Natural killer cell (primary cell): ENCODE measurements at regions not wholly inside any gene's neighbourhood (a gene's known extent, or its start where the extent isn't known, plus 50 kb on each side); places are given as distances from the start of the nearest gene placed in this dataset.
A peak's percentile ranks its signal among the peaks of the same experiment; 100 is the strongest.

Source experiments
- ATAC-seq, 3 donors: fragments of 150-1000 bp in 2 of 3; fragments of 200-7000 bp in 1 of 3; cut with Tn5 transposase; 1 replicate in 1 of 3; 2 replicates in 2 of 3; pipeline ENCODE4 v1.10.0; 2021; ENCODE audit warnings: mild to moderate bottlenecking in 2 of 3, moderate library complexity in 2 of 3
- DNase-seq, 2 donors: peaks; one replicate each; pipeline versions ENCODE4 v3.0.0 to v3.0.0-alpha.2; 2013 to 2021; ENCODE audit warnings: mixed read lengths in 1 of 2
- H3K27ac ChIP-seq: one replicate; pipeline ENCODE4 v1.5.1; 2013; ENCODE audit warnings: mild to moderate bottlenecking, low read length
- H3K27me3 ChIP-seq: one replicate; pipeline ENCODE4 v1.6.1; 2013; ENCODE audit warnings: low read length; ENCODE audit not compliant: control insufficient read depth, insufficient read depth
- H3K36me3 ChIP-seq: one replicate; pipeline ENCODE4 v1.6.1; 2013; ENCODE audit warnings: low read length; ENCODE audit not compliant: control insufficient read depth, insufficient read depth
- H3K4me1 ChIP-seq: one replicate; pipeline ENCODE4 v1.6.1; 2013; ENCODE audit warnings: low read length; ENCODE audit not compliant: control insufficient read depth, insufficient read depth
- H3K4me3 ChIP-seq: one replicate; pipeline ENCODE4 v1.5.1; 2013; ENCODE audit warnings: low read length
- H3K9me3 ChIP-seq: one replicate; pipeline ENCODE4 v1.6.1; 2013; ENCODE audit warnings: low read length; ENCODE audit not compliant: control insufficient read depth, insufficient read depth
- H3K27ac Mint-ChIP-seq, 2 donors: one replicate each; pipeline ENCODE4 v1.8.0; 2022; ENCODE audit warnings: mild to moderate bottlenecking in 2 of 2, mixed read lengths in 2 of 2, moderate library complexity in 1 of 2
- H3K27me3 Mint-ChIP-seq, 2 donors: one replicate each; pipeline ENCODE4 v1.8.0; 2022; ENCODE audit warnings: low read depth in 2 of 2, mixed read lengths in 2 of 2
- H3K36me3 Mint-ChIP-seq: one replicate; pipeline ENCODE4 v1.8.0; 2022; ENCODE audit warnings: mixed read lengths
- H3K4me1 Mint-ChIP-seq, 2 donors: one replicate each; pipeline ENCODE4 v1.8.0; 2022; ENCODE audit warnings: mixed read lengths in 2 of 2
- H3K4me3 Mint-ChIP-seq: one replicate; pipeline ENCODE4 v1.8.0; 2022; ENCODE audit warnings: mild to moderate bottlenecking, moderate library complexity, mixed read lengths
- H3K9me3 Mint-ChIP-seq, 2 donors: one replicate each; pipeline ENCODE4 v1.8.0; 2022; ENCODE audit warnings: mixed read lengths in 2 of 2
- WGBS: methylation state at CpG from one replicate; pipeline ENCODE4 v1.1.7; 2013; ENCODE audit warnings: missing lambda C conversion rate; ENCODE audit not compliant: insufficient coverage; 5-methylcytosine and 5-hydroxymethylcytosine counted together
- intact Hi-C: fragments of 100-400 bp; cut with micrococcal nuclease; formaldehyde crosslinking; loops from one replicate; pipeline ENCODE4 v1.14.2; 2022
- TF ChIP-seq, protein P1 (sequence below): fragments of 200-600 bp; IDR thresholded peaks from one replicate; pipeline ENCODE4 v1.8.0; 2022; ENCODE audit warnings: antibody characterized with exemption

- Histone ChIP-seq H3K4me1 (no peaks in the 10 kb centered on the region), H3K4me3 (no peak overlapping the region), H3K9me3 (no peaks in the 10 kb centered on the region), H3K36me3 (no peaks in the 10 kb centered on the region), H3K27ac (no peak overlapping the region), H3K27me3 (no peaks in the 10 kb centered on the region)
- DNase-seq (no peak), ATAC-seq (no peak)
- no peaks in the 10 kb centered on the region for H3K4me1 Mint-ChIP-seq
- 65% methylated on average over 5 of the region's 5 CpGs for WGBS
- intact Hi-C loops = no loop called here
- TF ChIP-seq, protein P1, sequence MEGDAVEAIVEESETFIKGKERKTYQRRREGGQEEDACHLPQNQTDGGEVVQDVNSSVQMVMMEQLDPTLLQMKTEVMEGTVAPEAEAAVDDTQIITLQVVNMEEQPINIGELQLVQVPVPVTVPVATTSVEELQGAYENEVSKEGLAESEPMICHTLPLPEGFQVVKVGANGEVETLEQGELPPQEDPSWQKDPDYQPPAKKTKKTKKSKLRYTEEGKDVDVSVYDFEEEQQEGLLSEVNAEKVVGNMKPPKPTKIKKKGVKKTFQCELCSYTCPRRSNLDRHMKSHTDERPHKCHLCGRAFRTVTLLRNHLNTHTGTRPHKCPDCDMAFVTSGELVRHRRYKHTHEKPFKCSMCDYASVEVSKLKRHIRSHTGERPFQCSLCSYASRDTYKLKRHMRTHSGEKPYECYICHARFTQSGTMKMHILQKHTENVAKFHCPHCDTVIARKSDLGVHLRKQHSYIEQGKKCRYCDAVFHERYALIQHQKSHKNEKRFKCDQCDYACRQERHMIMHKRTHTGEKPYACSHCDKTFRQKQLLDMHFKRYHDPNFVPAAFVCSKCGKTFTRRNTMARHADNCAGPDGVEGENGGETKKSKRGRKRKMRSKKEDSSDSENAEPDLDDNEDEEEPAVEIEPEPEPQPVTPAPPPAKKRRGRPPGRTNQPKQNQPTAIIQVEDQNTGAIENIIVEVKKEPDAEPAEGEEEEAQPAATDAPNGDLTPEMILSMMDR = no peak
- H3K9me3 Mint-ChIP-seq = no peaks in the 10 kb centered on the region
- no peaks in the 10 kb centered on the region for H3K36me3 Mint-ChIP-seq
- H3K4me3 Mint-ChIP-seq = no peak overlapping the region
- H3K27ac Mint-ChIP-seq = no peak overlapping the region
- no peaks in the 10 kb centered on the region for H3K27me3 Mint-ChIP-seq
These were observed 387.9 kb downstream of the TCERG1L start for GRCh38 chr10:130923596-130923995.

DNA sequence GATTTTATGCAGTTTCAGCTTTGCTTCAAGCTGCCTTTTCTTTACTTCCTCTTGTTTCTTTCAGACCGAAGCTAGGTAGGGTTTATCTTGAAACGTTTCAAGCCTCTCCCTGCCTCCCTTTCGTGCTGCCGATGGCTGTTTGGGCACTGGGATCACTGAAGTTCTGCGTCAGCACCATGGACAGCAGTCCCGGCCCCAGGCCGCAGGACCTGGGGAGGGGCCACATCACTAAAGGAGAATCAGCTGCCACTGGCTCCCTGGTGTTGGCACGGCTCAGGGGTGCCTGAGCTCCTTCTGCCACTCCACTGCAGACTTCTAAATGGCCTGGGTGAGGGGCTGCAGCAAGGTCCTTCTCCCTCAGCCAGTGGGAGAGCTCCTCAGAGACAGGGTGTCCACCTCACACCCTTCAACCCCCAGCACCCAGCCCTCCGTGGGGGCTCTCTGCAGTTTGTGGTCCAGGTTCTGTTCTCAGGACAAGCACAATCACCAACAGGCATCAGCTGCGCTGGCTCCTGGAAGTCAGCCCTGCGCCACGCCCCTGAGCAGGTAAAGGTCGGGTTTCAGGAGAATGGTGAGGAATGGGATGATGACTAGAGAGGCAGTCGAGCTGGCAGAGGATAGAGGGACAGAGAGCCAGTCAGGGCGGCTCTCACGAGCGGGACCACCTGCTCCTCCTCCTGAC lies 387.2 kb downstream of the TCERG1L start:
- Histone ChIP-seq H3K4me3 (no peak overlapping the region), H3K27me3 (no peaks in the 10 kb centered on the region), H3K4me1 (no peaks in the 10 kb centered on the region), H3K27ac (no peak overlapping the region), H3K9me3 (no peaks in the 10 kb centered on the region), H3K36me3 (no peaks in the 10 kb centered on the region)
- intact Hi-C loops = no loop called here
- Mint-ChIP-seq H3K4me1 (no peaks in the 10 kb centered on the region), H3K4me3 (no peak overlapping the region), H3K9me3 (no peaks in the 10 kb centered on the region), H3K36me3 (no peaks in the 10 kb centered on the region), H3K27me3 (no peaks in the 10 kb centered on the region), H3K27ac (no peak overlapping the region)
- ATAC-seq = no peak
- WGBS = 44% methylated on average over 17 of the region's 17 CpGs
- peak in 1 of 2 donors; percentile 10 for DNase-seq
- TF ChIP-seq, protein P1 = no peak

DNA sequence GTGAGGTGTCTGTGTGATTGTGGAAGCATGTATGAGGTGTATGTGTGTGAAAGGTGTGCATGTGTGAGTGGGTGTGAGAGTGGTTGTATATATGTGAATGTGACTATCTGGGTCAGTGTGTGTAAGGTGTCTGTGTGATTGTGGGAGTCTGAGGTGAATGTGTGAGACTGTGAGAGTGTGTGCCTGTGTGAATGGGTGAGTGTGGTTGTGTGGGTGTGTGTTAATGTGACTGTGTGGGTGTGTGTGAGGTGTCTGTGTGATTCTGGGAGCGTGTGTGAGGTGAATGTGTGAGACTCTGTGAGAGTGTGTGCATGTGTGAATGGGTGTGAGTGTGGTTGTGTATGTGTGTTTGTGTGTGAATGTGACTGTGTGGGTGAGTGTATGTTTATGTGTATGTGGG lies 385.1 kb downstream of the TCERG1L start:
- H3K9me3 ChIP-seq = no peaks in the 10 kb centered on the region
- no peak overlapping the region for H3K27ac ChIP-seq
- intact Hi-C loops = no loop called here
- Mint-ChIP-seq H3K4me1 (no peaks in the 10 kb centered on the region), H3K27ac (no peak overlapping the region), H3K36me3 (no peaks in the 10 kb centered on the region), H3K9me3 (no peaks in the 10 kb centered on the region), H3K4me3 (no peak overlapping the region), H3K27me3 (no peaks in the 10 kb centered on the region)
- 81% methylated on average over 1 of the region's 1 CpG for WGBS
- ATAC-seq (peak in 1 of 3 donors; percentile 11), DNase-seq (no peak)
- H3K4me1 ChIP-seq = no peaks in the 10 kb centered on the region
- H3K36me3 ChIP-seq = no peaks in the 10 kb centered on the region
- TF ChIP-seq, protein P1 = no peak
- H3K27me3 ChIP-seq = no peaks in the 10 kb centered on the region
- no peak overlapping the region for H3K4me3 ChIP-seq

- Histone ChIP-seq H3K27me3 (no peaks in the 10 kb centered on the region), H3K9me3 (no peaks in the 10 kb centered on the region), H3K27ac (no peak overlapping the region), H3K36me3 (no peaks in the 10 kb centered on the region), H3K4me3 (no peak overlapping the region), H3K4me1 (no peaks in the 10 kb centered on the region)
- Mint-ChIP-seq H3K4me1 (no peaks in the 10 kb centered on the region), H3K9me3 (no peaks in the 10 kb centered on the region), H3K36me3 (no peaks in the 10 kb centered on the region), H3K27me3 (no peaks in the 10 kb centered on the region), H3K27ac (no peak overlapping the region), H3K4me3 (no peak overlapping the region)
- no peak for DNase-seq
- 86% methylated on average over 4 of the region's 4 CpGs for WGBS
- ATAC-seq = no peak
- TF ChIP-seq, protein P1 = no peak
- intact Hi-C loops = no loop called here
These were observed 384.4 kb downstream of the TCERG1L start for GRCh38 chr10:130927157-130927556.
